ENCODE measurements at regions not wholly inside any gene's neighbourhood (a gene's known extent, or its start where the extent isn't known, plus 50 kb on each side); places are given as distances from the start of the nearest gene placed in this dataset.
"Not testable (repeated sequence)": the region's sequence is repeated elsewhere in the genome, so short reads cannot be mapped to it uniquely, and the experiment has no call there.

- DNase-seq (ENCODE audit: low read depth) = peak; percentile 17
Measured at GRCh38 chr1:193406901-193407300, 220.5 kb upstream of the B3GALT2 start.

GRCh38 chr1:193404236-193404635 is 217.8 kb upstream of the B3GALT2 start:
- no peak for DNase-seq (ENCODE audit: low read depth)

- no peak for DNase-seq (ENCODE audit: low read depth)
Measured at GRCh38 chr1:193402977-193403376, 216.6 kb upstream of the B3GALT2 start.

- no peak for DNase-seq (ENCODE audit: low read depth)
Measured at GRCh38 chr1:193402037-193402436, 215.6 kb upstream of the B3GALT2 start.

GRCh38 chr1:193394336-193394735 is 207.9 kb upstream of the B3GALT2 start:
- no peak for DNase-seq (ENCODE audit: low read depth)

- no peak for DNase-seq (ENCODE audit: low read depth)
Measured at GRCh38 chr1:193392686-193393085, 206.3 kb upstream of the B3GALT2 start.

GRCh38 chr1:193388683-193389082 is 202.3 kb upstream of the B3GALT2 start:
- DNase-seq (ENCODE audit: low read depth) = no peak

- no peak for DNase-seq (ENCODE audit: low read depth)
Measured at GRCh38 chr1:193388165-193388564, 201.8 kb upstream of the B3GALT2 start.

- DNase-seq (ENCODE audit: low read depth) = no peak
Measured at GRCh38 chr1:193387406-193387805, 201.0 kb upstream of the B3GALT2 start.

GRCh38 chr1:193378451-193378850 is 192.0 kb upstream of the B3GALT2 start:
- DNase-seq (ENCODE audit: low read depth) = not testable (repeated sequence)

- DNase-seq (ENCODE audit: low read depth) = no peak
Measured at GRCh38 chr1:193377472-193377871, 191.1 kb upstream of the B3GALT2 start.

GRCh38 chr1:193372553-193372952 is 186.1 kb upstream of the B3GALT2 start:
- no peak for DNase-seq (ENCODE audit: low read depth)

GRCh38 chr1:193368302-193368701 is 181.9 kb upstream of the B3GALT2 start:
- DNase-seq (ENCODE audit: low read depth) = no peak

- no peak for DNase-seq (ENCODE audit: low read depth)
Measured at GRCh38 chr1:193367863-193368262, 181.4 kb upstream of the B3GALT2 start.

GRCh38 chr1:193366764-193367507 is 180.5 kb upstream of the B3GALT2 start:
- DNase-seq (ENCODE audit: low read depth) = no peak

GRCh38 chr1:193365966-193366365 is 179.6 kb upstream of the B3GALT2 start:
- no peak for DNase-seq (ENCODE audit: low read depth)

GRCh38 chr1:193359631-193360030 is 173.2 kb upstream of the B3GALT2 start:
- DNase-seq (ENCODE audit: low read depth) = no peak

- no peak for DNase-seq (ENCODE audit: low read depth)
Measured at GRCh38 chr1:193358419-193358818, 172.0 kb upstream of the B3GALT2 start.

GRCh38 chr1:193356249-193356648 is 169.8 kb upstream of the B3GALT2 start:
- DNase-seq (ENCODE audit: low read depth) = no peak

- DNase-seq (ENCODE audit: low read depth) = no peak
Measured at GRCh38 chr1:193355626-193356025, 169.2 kb upstream of the B3GALT2 start.

GRCh38 chr1:193355178-193355577 is 168.8 kb upstream of the B3GALT2 start:
- DNase-seq (ENCODE audit: low read depth) = no peak

- no peak for DNase-seq (ENCODE audit: low read depth)
Measured at GRCh38 chr1:193348769-193349535, 162.5 kb upstream of the B3GALT2 start.

GRCh38 chr1:193348091-193348768 is 161.8 kb upstream of the B3GALT2 start:
- DNase-seq (ENCODE audit: low read depth) = no peak
